ENCODE measurements at regions not wholly inside any gene's neighbourhood (a gene's known extent, or its start where the extent isn't known, plus 50 kb on each side); places are given as distances from the start of the nearest gene placed in this dataset.

DNA sequence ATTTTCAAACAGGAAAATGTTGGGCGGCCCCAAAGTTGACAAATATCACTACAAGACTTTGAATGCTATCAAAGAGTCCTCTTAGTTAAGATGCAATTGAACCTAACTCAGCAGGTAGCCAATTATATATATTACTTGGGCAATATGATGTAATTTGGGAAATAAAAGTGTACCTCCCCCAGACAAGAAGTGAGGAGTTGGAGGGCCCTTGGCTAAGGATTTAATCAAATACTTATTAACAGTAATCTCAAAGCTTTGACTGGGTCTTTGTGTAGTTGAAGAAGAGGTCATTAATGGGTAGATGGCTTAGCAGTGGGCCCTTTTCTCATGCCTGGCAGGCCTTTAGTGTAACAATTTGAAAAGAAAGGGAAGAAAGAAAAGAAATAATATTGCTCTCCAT lies 599.0 kb downstream of the CSNK1G3 start:
- TF ChIP-seq ZFP30 (CRISPR knock-in tag; IDR thresholded peaks at IDR 0.05) (no peak), OSR1 (CRISPR knock-in tag; IDR thresholded peaks at IDR 0.05) (no peak), ZFP3 (CRISPR knock-in tag; IDR thresholded peaks at IDR 0.05) (no peak), RARB (CRISPR knock-in tag; IDR thresholded peaks at IDR 0.05) (no peak), TOX (CRISPR knock-in tag; IDR thresholded peaks at IDR 0.05; ENCODE audit: borderline replicate concordance) (no peak), ZNF8 (CRISPR knock-in tag; IDR thresholded peaks at IDR 0.05) (no peak), CSDC2 (CRISPR knock-in tag; IDR thresholded peaks at IDR 0.05) (no peak)
- TF ChIP-seq, protein P1, sequence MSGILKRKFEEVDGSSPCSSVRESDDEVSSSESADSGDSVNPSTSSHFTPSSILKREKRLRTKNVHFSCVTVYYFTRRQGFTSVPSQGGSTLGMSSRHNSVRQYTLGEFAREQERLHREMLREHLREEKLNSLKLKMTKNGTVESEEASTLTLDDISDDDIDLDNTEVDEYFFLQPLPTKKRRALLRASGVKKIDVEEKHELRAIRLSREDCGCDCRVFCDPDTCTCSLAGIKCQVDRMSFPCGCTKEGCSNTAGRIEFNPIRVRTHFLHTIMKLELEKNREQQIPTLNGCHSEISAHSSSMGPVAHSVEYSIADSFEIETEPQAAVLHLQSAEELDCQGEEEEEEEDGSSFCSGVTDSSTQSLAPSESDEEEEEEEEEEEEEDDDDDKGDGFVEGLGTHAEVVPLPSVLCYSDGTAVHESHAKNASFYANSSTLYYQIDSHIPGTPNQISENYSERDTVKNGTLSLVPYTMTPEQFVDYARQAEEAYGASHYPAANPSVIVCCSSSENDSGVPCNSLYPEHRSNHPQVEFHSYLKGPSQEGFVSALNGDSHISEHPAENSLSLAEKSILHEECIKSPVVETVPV (CRISPR knock-in tag; IDR thresholded peaks at IDR 0.05): no peak
- TF ChIP-seq, protein P2, sequence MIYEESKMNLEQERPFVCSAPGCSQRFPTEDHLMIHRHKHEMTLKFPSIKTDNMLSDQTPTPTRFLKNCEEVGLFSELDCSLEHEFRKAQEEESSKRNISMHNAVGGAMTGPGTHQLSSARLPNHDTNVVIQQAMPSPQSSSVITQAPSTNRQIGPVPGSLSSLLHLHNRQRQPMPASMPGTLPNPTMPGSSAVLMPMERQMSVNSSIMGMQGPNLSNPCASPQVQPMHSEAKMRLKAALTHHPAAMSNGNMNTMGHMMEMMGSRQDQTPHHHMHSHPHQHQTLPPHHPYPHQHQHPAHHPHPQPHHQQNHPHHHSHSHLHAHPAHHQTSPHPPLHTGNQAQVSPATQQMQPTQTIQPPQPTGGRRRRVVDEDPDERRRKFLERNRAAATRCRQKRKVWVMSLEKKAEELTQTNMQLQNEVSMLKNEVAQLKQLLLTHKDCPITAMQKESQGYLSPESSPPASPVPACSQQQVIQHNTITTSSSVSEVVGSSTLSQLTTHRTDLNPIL (CRISPR knock-in tag; IDR thresholded peaks at IDR 0.05; ENCODE audit: low read depth): no peak
- TF ChIP-seq, protein P3, sequence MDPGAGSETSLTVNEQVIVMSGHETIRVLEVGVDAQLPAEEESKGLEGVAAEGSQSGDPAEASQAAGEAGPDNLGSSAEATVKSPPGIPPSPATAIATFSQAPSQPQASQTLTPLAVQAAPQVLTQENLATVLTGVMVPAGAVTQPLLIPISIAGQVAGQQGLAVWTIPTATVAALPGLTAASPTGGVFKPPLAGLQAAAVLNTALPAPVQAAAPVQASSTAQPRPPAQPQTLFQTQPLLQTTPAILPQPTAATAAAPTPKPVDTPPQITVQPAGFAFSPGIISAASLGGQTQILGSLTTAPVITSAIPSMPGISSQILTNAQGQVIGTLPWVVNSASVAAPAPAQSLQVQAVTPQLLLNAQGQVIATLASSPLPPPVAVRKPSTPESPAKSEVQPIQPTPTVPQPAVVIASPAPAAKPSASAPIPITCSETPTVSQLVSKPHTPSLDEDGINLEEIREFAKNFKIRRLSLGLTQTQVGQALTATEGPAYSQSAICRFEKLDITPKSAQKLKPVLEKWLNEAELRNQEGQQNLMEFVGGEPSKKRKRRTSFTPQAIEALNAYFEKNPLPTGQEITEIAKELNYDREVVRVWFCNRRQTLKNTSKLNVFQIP (CRISPR knock-in tag; IDR thresholded peaks at IDR 0.05; ENCODE audit: borderline replicate concordance, low read depth): no peak
- TF ChIP-seq, protein P4, sequence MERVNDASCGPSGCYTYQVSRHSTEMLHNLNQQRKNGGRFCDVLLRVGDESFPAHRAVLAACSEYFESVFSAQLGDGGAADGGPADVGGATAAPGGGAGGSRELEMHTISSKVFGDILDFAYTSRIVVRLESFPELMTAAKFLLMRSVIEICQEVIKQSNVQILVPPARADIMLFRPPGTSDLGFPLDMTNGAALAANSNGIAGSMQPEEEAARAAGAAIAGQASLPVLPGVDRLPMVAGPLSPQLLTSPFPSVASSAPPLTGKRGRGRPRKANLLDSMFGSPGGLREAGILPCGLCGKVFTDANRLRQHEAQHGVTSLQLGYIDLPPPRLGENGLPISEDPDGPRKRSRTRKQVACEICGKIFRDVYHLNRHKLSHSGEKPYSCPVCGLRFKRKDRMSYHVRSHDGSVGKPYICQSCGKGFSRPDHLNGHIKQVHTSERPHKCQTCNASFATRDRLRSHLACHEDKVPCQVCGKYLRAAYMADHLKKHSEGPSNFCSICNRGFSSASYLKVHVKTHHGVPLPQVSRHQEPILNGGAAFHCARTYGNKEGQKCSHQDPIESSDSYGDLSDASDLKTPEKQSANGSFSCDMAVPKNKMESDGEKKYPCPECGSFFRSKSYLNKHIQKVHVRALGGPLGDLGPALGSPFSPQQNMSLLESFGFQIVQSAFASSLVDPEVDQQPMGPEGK (CRISPR knock-in tag; IDR thresholded peaks at IDR 0.05; ENCODE audit: borderline replicate concordance): no peak
